Stomach (tissue), 8 donors: ENCODE measurements at regions not wholly inside any gene's neighbourhood (a gene's known extent, or its start where the extent isn't known, plus 50 kb on each side); places are given as distances from the start of the nearest gene placed in this dataset.

Experiments
- DNase-seq, 2 donors: peaks; one replicate each; pipeline versions ENCODE4 v3.0.0 to v3.0.0-alpha.2; 2013 to 2019
- H3K27ac ChIP-seq, 5 donors: fragments of 200-600 bp in 4 of 5; sonication (generic) in 4 of 5; one replicate each; pipeline ENCODE4 v1.5.1; 2013 to 2019; ENCODE audit warnings: mild to moderate bottlenecking in 1 of 5, moderate library complexity in 1 of 5
- H3K27me3 ChIP-seq, 3 donors: fragments of 200-600 bp; sonication (generic); one replicate each; pipeline ENCODE4 v1.5.1; 2017 to 2019; ENCODE audit warnings: mixed run types in 1 of 3
- H3K36me3 ChIP-seq, 4 donors: fragments of 200-600 bp; sonication (generic); 1 replicate in 3 of 4; 2 replicates in 1 of 4; pipeline ENCODE4 v1.5.1; 2016 to 2019
- H3K4me1 ChIP-seq, 4 donors: fragments of 200-600 bp; sonication (generic); one replicate each; pipeline ENCODE4 v1.5.1; 2016 to 2019
- H3K4me3 ChIP-seq, 4 donors: fragments of 200-600 bp; sonication (generic) in 3 of 4; one replicate each; pipeline ENCODE4 v1.5.1; 2016 to 2019; ENCODE audit warnings: mild to moderate bottlenecking in 1 of 4
- H3K9me3 ChIP-seq, 4 donors: fragments of 200-600 bp; sonication (generic); one replicate each; pipeline ENCODE4 v1.5.1; 2016 to 2019
- CTCF ChIP-seq, 7 experiments: fragments of 450-650 bp in 4 of 7; fragments of 200-600 bp in 3 of 7; sonication (generic) in 3 of 7; IDR thresholded peaks; one replicate each; pipeline ENCODE4 v1.5.1; 2016 to 2019; ENCODE audit warnings: antibody characterized with exemption in 7 of 7, control low read depth in 2 of 7, mild to moderate bottlenecking in 1 of 7
- EP300 ChIP-seq: sonication (generic); formaldehyde crosslinking; IDR thresholded peaks from one replicate; pipeline ENCODE4 v1.6.1; 2017; ENCODE audit warnings: antibody characterized with exemption
- POLR2A ChIP-seq, 4 donors: fragments of 450-650 bp; IDR thresholded peaks; one replicate each; pipeline ENCODE4 v1.6.1; 2016; ENCODE audit warnings: antibody characterized with exemption in 4 of 4, control low read depth in 2 of 4, mild to moderate bottlenecking in 1 of 4, moderate library complexity in 1 of 4
- POLR2AphosphoS5 ChIP-seq, 3 donors: sonication (generic); formaldehyde crosslinking; IDR thresholded peaks; one replicate each; pipeline ENCODE4 v1.6.1; 2016; ENCODE audit warnings: antibody characterized with exemption in 3 of 3
- WGBS, 5 donors: extraction: QIAGEN DNeasy Blood & Tissue Kit in 3 of 5; methylation state at CpG; one replicate each; pipeline versions ENCODE4 v1.1.5 to v1.1.7; 2013 to 2018; 5-methylcytosine and 5-hydroxymethylcytosine counted together
- intact Hi-C: fragments of 100-400 bp; cut with DNase I; formaldehyde crosslinking; loops from one replicate; pipeline ENCODE4 v1.15.1; 2023; ENCODE audit warnings: low total_unique reads
- donor health status: healthy with polysubstance abuse.
- donor health status: Bipolar disorder and iron deficiency.
- donor health status: healthy.

- DNase-seq, result no peak
- no peaks in the 10 kb centered on the region for H3K4me1 ChIP-seq
- no peaks in the 10 kb centered on the region for H3K27me3 ChIP-seq
- 40 to 73% (median 60%) methylated on average over 2 of the region's 2 CpGs for WGBS, 5 donors
- H3K36me3 ChIP-seq, result no peaks in the 10 kb centered on the region
- no peak for TF ChIP-seq POLR2A (IDR thresholded peaks at IDR 0.05)
- H3K9me3 ChIP-seq, result no peaks in the 10 kb centered on the region
- intact Hi-C loops, result no loop called here
- no peak overlapping the region for H3K27ac ChIP-seq
- no peak overlapping the region for H3K4me3 ChIP-seq
Measured at GRCh38 chr11:96713301-96713700, 323.5 kb downstream of the JRKL start.

GRCh38 chr11:96714689-96715088, 324.9 kb downstream of the JRKL start:
- H3K9me3 ChIP-seq, result no peaks in the 10 kb centered on the region
- no peak overlapping the region for H3K4me3 ChIP-seq
- TF ChIP-seq CTCF (IDR thresholded peaks at IDR 0.05), result no peak
- no peak for TF ChIP-seq POLR2A (IDR thresholded peaks at IDR 0.05)
- no peak for TF ChIP-seq EP300
- no peak for TF ChIP-seq POLR2AphosphoS5 (IDR thresholded peaks at IDR 0.05)
- H3K4me1 ChIP-seq, result no peaks in the 10 kb centered on the region
- no peak for DNase-seq
- WGBS, 5 donors, result 88 to 97% (median 95%) methylated on average over 2 of the region's 2 CpGs
- intact Hi-C loops, result no loop called here
- no peak overlapping the region for H3K27ac ChIP-seq
- no peaks in the 10 kb centered on the region for H3K27me3 ChIP-seq
- H3K36me3 ChIP-seq, result no peaks in the 10 kb centered on the region

- WGBS, 5 donors, result 53 to 71% (median 61%) methylated on average over 3 of the region's 3 CpGs
- Histone ChIP-seq H3K27ac (no peak overlapping the region), H3K9me3 (no peaks in the 10 kb centered on the region), H3K4me1 (no peaks in the 10 kb centered on the region), H3K36me3 (no peaks in the 10 kb centered on the region), H3K4me3 (no peak overlapping the region), H3K27me3 (no peaks in the 10 kb centered on the region)
- TF ChIP-seq POLR2AphosphoS5 (IDR thresholded peaks at IDR 0.05) (no peak), CTCF (IDR thresholded peaks at IDR 0.05) (no peak), EP300 (no peak), POLR2A (IDR thresholded peaks at IDR 0.05) (no peak)
- intact Hi-C loops, result no loop called here
- DNase-seq, result no peak
Measured at GRCh38 chr11:96715208-96715607, 325.4 kb downstream of the JRKL start.

- TF ChIP-seq POLR2AphosphoS5 (IDR thresholded peaks at IDR 0.05) (no peak), POLR2A (IDR thresholded peaks at IDR 0.05) (no peak), EP300 (no peak), CTCF (IDR thresholded peaks at IDR 0.05) (no peak)
- no peak overlapping the region for H3K27ac ChIP-seq
- H3K27me3 ChIP-seq, result no peaks in the 10 kb centered on the region
- intact Hi-C loops, result no loop called here
- H3K36me3 ChIP-seq, result no peaks in the 10 kb centered on the region
- 41 to 68% (median 50%) methylated on average over 1 of the region's 1 CpG for WGBS, 5 donors
- DNase-seq, result no peak
- H3K4me3 ChIP-seq, result no peak overlapping the region
- H3K9me3 ChIP-seq, result no peaks in the 10 kb centered on the region
- no peaks in the 10 kb centered on the region for H3K4me1 ChIP-seq
Measured at GRCh38 chr11:96736601-96737000, 346.8 kb downstream of the JRKL start.

GRCh38 chr11:96738311-96738710, 348.5 kb downstream of the JRKL start:
- no peak for TF ChIP-seq POLR2A (IDR thresholded peaks at IDR 0.05)
- TF ChIP-seq CTCF (IDR thresholded peaks at IDR 0.05), result no peak
- no peak for TF ChIP-seq EP300
- no peak for TF ChIP-seq POLR2AphosphoS5 (IDR thresholded peaks at IDR 0.05)
- 80 to 90% (median 87%) methylated on average over 3 of the region's 3 CpGs for WGBS, 5 donors
- DNase-seq, result no peak
- H3K4me3 ChIP-seq, result no peak overlapping the region
- H3K27ac ChIP-seq, result no peak overlapping the region
- no peaks in the 10 kb centered on the region for H3K27me3 ChIP-seq
- intact Hi-C loops, result no loop called here
- H3K4me1 ChIP-seq, result no peaks in the 10 kb centered on the region
- no peaks in the 10 kb centered on the region for H3K9me3 ChIP-seq
- H3K36me3 ChIP-seq, result no peaks in the 10 kb centered on the region
